GM18951 (cell line): ENCODE measurements at regions not wholly inside any gene's neighbourhood (a gene's known extent, or its start where the extent isn't known, plus 50 kb on each side); places are given as distances from the start of the nearest gene placed in this dataset.
"Not testable (repeated sequence)": the region's sequence is repeated elsewhere in the genome, so short reads cannot be mapped to it uniquely, and the experiment has no call there.

Experiments
- in situ Hi-C: fragments of 300-500 bp; cut with MboI; formaldehyde crosslinking; loops from one replicate; pipeline ENCODE4 v1.12.0; 2022; ENCODE audit warnings: low sequenced_read_pairs, mixed read lengths, inconsistent platforms; ENCODE audit not compliant: unreplicated experiment

GRCh38 chr4:49560883-49561282, 574.8 kb downstream of the CWH43 start:
- in situ Hi-C loops = loop anchor here (25.0 kb wide), 1 partner anchor 324 kb away; no protein-coding TSS in a partner anchor

- in situ Hi-C loops = loop anchor here (25.0 kb wide), 1 partner anchor 333 kb away; no protein-coding TSS in a partner anchor
These were observed 584.2 kb downstream of the CWH43 start for GRCh38 chr4:49570248-49570647.

GRCh38 chr4:49573666-49574215, 587.7 kb downstream of the CWH43 start:
- in situ Hi-C loops = loop anchor here (25.0 kb wide), 1 partner anchor 336 kb away; no protein-coding TSS in a partner anchor

- in situ Hi-C loops = not testable (repeated sequence)
These were observed 589.2 kb downstream of the CWH43 start for GRCh38 chr4:49575250-49575649.

GRCh38 chr4:49578371-49578770, 592.3 kb downstream of the CWH43 start:
- in situ Hi-C loops = not testable (repeated sequence)

GRCh38 chr4:49578899-49579298, 592.8 kb downstream of the CWH43 start:
- in situ Hi-C loops = not testable (repeated sequence)

- in situ Hi-C loops = not testable (repeated sequence)
These were observed 594.1 kb downstream of the CWH43 start for GRCh38 chr4:49580166-49580565.

GRCh38 chr4:49588401-49588800, 602.3 kb downstream of the CWH43 start:
- in situ Hi-C loops = not testable (repeated sequence)

- in situ Hi-C loops = not testable (repeated sequence)
These were observed 632.4 kb downstream of the CWH43 start for GRCh38 chr4:49618436-49618835.

- in situ Hi-C loops = not testable (repeated sequence)
These were observed 640.4 kb downstream of the CWH43 start for GRCh38 chr4:49626478-49626877.
